Esophagus squamous epithelium (tissue), 5 donors: ENCODE measurements at regions not wholly inside any gene's neighbourhood (a gene's known extent, or its start where the extent isn't known, plus 50 kb on each side); places are given as distances from the start of the nearest gene placed in this dataset.

ENCODE experiments used
- DNase-seq: peaks from one replicate; lab custom pipeline; 2025; lab: John Stamatoyannopoulos, UW
- H3K27ac ChIP-seq, 4 donors: fragments of 200-600 bp; sonication (generic); one replicate each; pipeline ENCODE4 v1.5.1; 2016 to 2019; ENCODE audit warnings: mild to moderate bottlenecking in 1 of 4
- H3K27me3 ChIP-seq, 4 donors: fragments of 200-600 bp; sonication (generic); 1 replicate in 3 of 4; 2 replicates in 1 of 4; pipeline versions ENCODE4 v1.5.1 to v1.6.0; 2017 to 2021; ENCODE audit warnings: antibody characterized with exemption in 1 of 4
- H3K36me3 ChIP-seq, 3 donors: fragments of 200-600 bp; sonication (generic); one replicate each; pipeline ENCODE4 v1.5.1; 2016 to 2019
- H3K4me1 ChIP-seq, 3 donors: fragments of 200-600 bp; sonication (generic); one replicate each; pipeline ENCODE4 v1.5.1; 2017 to 2019
- H3K4me3 ChIP-seq, 4 donors: fragments of 200-600 bp; sonication (generic); 1 replicate in 3 of 4; 2 replicates in 1 of 4; pipeline ENCODE4 v1.5.1; 2016 to 2019; ENCODE audit warnings: mild to moderate bottlenecking in 2 of 4, moderate library complexity in 1 of 4
- H3K9me3 ChIP-seq, 3 donors: fragments of 200-600 bp; sonication (generic); one replicate each; pipeline ENCODE4 v1.5.1; 2016 to 2019
- CTCF ChIP-seq, 6 experiments: fragments of 450-650 bp in 4 of 6; fragments of 200-600 bp in 2 of 6; sonication (generic) in 2 of 6; IDR thresholded peaks; one replicate each; pipeline ENCODE4 v1.5.1; 2016 to 2019; ENCODE audit warnings: antibody characterized with exemption in 6 of 6, mild to moderate bottlenecking in 4 of 6, moderate library complexity in 4 of 6
- POLR2A ChIP-seq, 4 donors: fragments of 450-650 bp; IDR thresholded peaks; one replicate each; pipeline ENCODE4 v1.6.1; 2017; ENCODE audit warnings: antibody characterized with exemption in 4 of 4, mild to moderate bottlenecking in 4 of 4, moderate library complexity in 3 of 4
- WGBS, 2 donors: methylation state at CpG; one replicate each; pipeline ENCODE4 v1.1.5; 2018; 5-methylcytosine and 5-hydroxymethylcytosine counted together
- intact Hi-C: fragments of 100-400 bp; cut with DNase I; formaldehyde crosslinking; loops from one replicate; pipeline ENCODE4 v1.15.0; 2022
- donor health status: DM: yes; HTN: yes; CAD: no.

- H3K4me3 ChIP-seq, result no peak overlapping the region
- H3K36me3 ChIP-seq, result no peaks in the 10 kb centered on the region
- no peak overlapping the region for H3K27ac ChIP-seq
- H3K4me1 ChIP-seq, result no peaks in the 10 kb centered on the region
- TF ChIP-seq POLR2A (IDR thresholded peaks at IDR 0.05) (no peak), CTCF (IDR thresholded peaks at IDR 0.05) (no peak)
- intact Hi-C loops, result no loop called here
- H3K9me3 ChIP-seq, result no peaks in the 10 kb centered on the region
- no peaks in the 10 kb centered on the region for H3K27me3 ChIP-seq
- no peak for DNase-seq
These were observed 184.3 kb upstream of the TACR3 start for GRCh38 chr4:103904123-103904522.

- DNase-seq, result no peak
- Histone ChIP-seq H3K27me3 (no peaks in the 10 kb centered on the region), H3K9me3 (no peaks in the 10 kb centered on the region), H3K36me3 (no peaks in the 10 kb centered on the region), H3K4me3 (no peak overlapping the region), H3K27ac (no peak overlapping the region), H3K4me1 (no peaks in the 10 kb centered on the region)
- TF ChIP-seq CTCF (IDR thresholded peaks at IDR 0.05) (no peak), POLR2A (IDR thresholded peaks at IDR 0.05) (no peak)
- 88 to 97% methylated on average over 2 of the region's 2 CpGs for WGBS, 2 donors
- intact Hi-C loops, result no loop called here
These were observed 182.9 kb upstream of the TACR3 start for GRCh38 chr4:103902730-103903129.

GRCh38 chr4:103895876-103896465 lies 176.2 kb upstream of the TACR3 start:
- no peaks in the 10 kb centered on the region for H3K4me1 ChIP-seq
- H3K9me3 ChIP-seq, result no peaks in the 10 kb centered on the region
- no peak for DNase-seq
- H3K27me3 ChIP-seq, result no peaks in the 10 kb centered on the region
- no peaks in the 10 kb centered on the region for H3K36me3 ChIP-seq
- no peak for TF ChIP-seq CTCF (IDR thresholded peaks at IDR 0.05)
- TF ChIP-seq POLR2A (IDR thresholded peaks at IDR 0.05), result no peak
- no peak overlapping the region for H3K27ac ChIP-seq
- intact Hi-C loops, result no loop called here
- H3K4me3 ChIP-seq, result no peak overlapping the region

- Histone ChIP-seq H3K4me1 (no peaks in the 10 kb centered on the region), H3K27ac (no peak overlapping the region), H3K9me3 (no peaks in the 10 kb centered on the region), H3K27me3 (no peaks in the 10 kb centered on the region), H3K4me3 (no peak overlapping the region), H3K36me3 (no peaks in the 10 kb centered on the region)
- intact Hi-C loops, result no loop called here
- WGBS, 2 donors, result 72% methylated on average over 3 of the region's 3 CpGs
- no peak for TF ChIP-seq CTCF (IDR thresholded peaks at IDR 0.05)
- no peak for TF ChIP-seq POLR2A (IDR thresholded peaks at IDR 0.05)
- DNase-seq, result no peak
These were observed 172.8 kb upstream of the TACR3 start for GRCh38 chr4:103892586-103892985.

GRCh38 chr4:103887191-103887590 lies 167.4 kb upstream of the TACR3 start:
- H3K9me3 ChIP-seq, result no peaks in the 10 kb centered on the region
- H3K36me3 ChIP-seq, result no peaks in the 10 kb centered on the region
- H3K4me1 ChIP-seq, result no peaks in the 10 kb centered on the region
- no peak for DNase-seq
- no peak overlapping the region for H3K4me3 ChIP-seq
- no peak for TF ChIP-seq POLR2A (IDR thresholded peaks at IDR 0.05)
- TF ChIP-seq CTCF (IDR thresholded peaks at IDR 0.05), result no peak
- intact Hi-C loops, result no loop called here
- H3K27me3 ChIP-seq, result no peaks in the 10 kb centered on the region
- no peak overlapping the region for H3K27ac ChIP-seq
- 61 to 75% methylated on average over 1 of the region's 1 CpG for WGBS, 2 donors
